GM12878 (cell line): ENCODE measurements at regions not wholly inside any gene's neighbourhood (a gene's known extent, or its start where the extent isn't known, plus 50 kb on each side); places are given as distances from the start of the nearest gene placed in this dataset.

Experiments
- CTCF ChIP-seq, 3 experiments: IDR thresholded peaks in 2 of 3; conservative IDR thresholded peaks in 1 of 3; 2 replicates each; pipeline ENCODE4 v1.5.1; 2011; ENCODE audit warnings: low read depth in 3 of 3, low read length in 3 of 3, mild to moderate bottlenecking in 3 of 3, control low read depth in 2 of 3, moderate library complexity in 2 of 3, inconsistent platforms in 1 of 3, mixed read lengths in 1 of 3; ENCODE audit not compliant: control insufficient read depth in 2 of 3, insufficient read depth in 1 of 3; ENCODE audit errors: extremely low read depth in 1 of 3
- EGR1 ChIP-seq, 2 experiments: IDR thresholded peaks; 1 replicate in 1 of 2; 2 replicates in 1 of 2; pipeline ENCODE4 v1.6.1; 2011 to 2012; ENCODE audit warnings: low read depth in 2 of 2, low read length in 2 of 2, borderline replicate concordance in 1 of 2, mild to moderate bottlenecking in 1 of 2, moderate library complexity in 1 of 2
- MAX ChIP-seq: IDR thresholded peaks from 2 replicates; pipeline ENCODE4 v1.6.1; 2012; ENCODE audit warnings: low read depth, low read length, improper control_type of control experiment
- PAX5 ChIP-seq: IDR thresholded peaks from 2 replicates; pipeline ENCODE4 v1.6.1; 2011; ENCODE audit warnings: low read depth, low read length, borderline replicate concordance
- TAF1 ChIP-seq: IDR thresholded peaks from 2 replicates; pipeline ENCODE4 v1.6.1; 2011; ENCODE audit warnings: mild to moderate bottlenecking, low read depth, low read length, borderline replicate concordance
- TF ChIP-seq, protein P1 (sequence below): IDR thresholded peaks from 2 replicates; pipeline ENCODE4 v1.6.1; 2011; ENCODE audit warnings: low read depth, mild to moderate bottlenecking, low read length, moderate library complexity, borderline replicate concordance; ENCODE audit errors: extremely low read depth

- TF ChIP-seq, protein P1, sequence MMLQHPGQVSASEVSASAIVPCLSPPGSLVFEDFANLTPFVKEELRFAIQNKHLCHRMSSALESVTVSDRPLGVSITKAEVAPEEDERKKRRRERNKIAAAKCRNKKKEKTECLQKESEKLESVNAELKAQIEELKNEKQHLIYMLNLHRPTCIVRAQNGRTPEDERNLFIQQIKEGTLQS = peak; percentile 60; the same call in 1 of the 2 replicates
- TF ChIP-seq EGR1 (IDR thresholded peaks at IDR 0.05; ENCODE audit: borderline replicate concordance in 1 of 2, low read depth in 2 of 2, low read length in 2 of 2) (peak in 1 of 2 experiments; percentile 42; a peak in 2 of 3 replicates), CTCF (IDR thresholded peaks at IDR 0.05 in 2 of 3, conservative IDR thresholded peaks at IDR 0.05 in 1 of 3; ENCODE audit: control insufficient read depth in 2 of 3, extremely low read depth in 1 of 3, insufficient read depth in 1 of 3, low read depth in 3 of 3, low read length in 3 of 3) (peak; percentile 42 to 52 (median 52); a peak in 5 of 6 replicates), TAF1 (peak; percentile 85), PAX5 (peak; percentile 49; the same call in 1 of the 2 replicates), MAX (peak; percentile 91)
Observed at GRCh38 chr17:45585037-45585733, 94.7 kb upstream of the PLEKHM1 start (continued).
